ENCODE measurements at regions not wholly inside any gene's neighbourhood (a gene's known extent, or its start where the extent isn't known, plus 50 kb on each side); places are given as distances from the start of the nearest gene placed in this dataset.
"Not testable (repeated sequence)": the region's sequence is repeated elsewhere in the genome, so short reads cannot be mapped to it uniquely, and the experiment has no call there.

DNA sequence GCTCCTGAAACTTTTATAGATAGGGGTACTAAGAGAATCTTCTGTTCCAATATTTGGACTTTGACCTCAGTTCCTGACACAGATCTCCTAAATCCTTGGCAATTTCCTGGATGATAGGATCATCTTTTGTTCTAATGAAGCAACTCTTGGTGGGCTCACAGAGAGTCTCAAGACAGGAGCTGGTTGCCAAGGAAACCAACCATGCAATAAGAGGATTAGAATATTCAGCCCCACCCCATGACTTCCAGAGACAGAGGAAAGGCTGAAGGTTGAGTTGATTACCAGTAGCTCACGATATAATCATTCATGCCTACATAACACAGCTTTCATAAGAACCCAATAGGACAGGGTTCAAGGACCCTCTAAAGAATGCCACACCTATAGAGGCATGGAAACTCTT, 2050.2 kb upstream of the CDH6 start:
- WGBS, 2 donors: 53 to 73% methylated on average over 1 of the region's 1 CpG
- H3K36me3 ChIP-seq (replicated peaks in 1 of 2; ENCODE audit: insufficient read depth in 1 of 2, low read depth in 2 of 2): no peaks in the 10 kb centered on the region
- intact Hi-C loops (cut with DNase I): no loop called here
- no peaks in the 10 kb centered on the region for H3K9me3 ChIP-seq
- H3K27me3 ChIP-seq: no peaks in the 10 kb centered on the region
- H3K4me1 ChIP-seq: no peaks in the 10 kb centered on the region
- H3K27ac ChIP-seq: no peak overlapping the region
- H3K4me3 ChIP-seq: no peak overlapping the region
- TF ChIP-seq, protein P1, sequence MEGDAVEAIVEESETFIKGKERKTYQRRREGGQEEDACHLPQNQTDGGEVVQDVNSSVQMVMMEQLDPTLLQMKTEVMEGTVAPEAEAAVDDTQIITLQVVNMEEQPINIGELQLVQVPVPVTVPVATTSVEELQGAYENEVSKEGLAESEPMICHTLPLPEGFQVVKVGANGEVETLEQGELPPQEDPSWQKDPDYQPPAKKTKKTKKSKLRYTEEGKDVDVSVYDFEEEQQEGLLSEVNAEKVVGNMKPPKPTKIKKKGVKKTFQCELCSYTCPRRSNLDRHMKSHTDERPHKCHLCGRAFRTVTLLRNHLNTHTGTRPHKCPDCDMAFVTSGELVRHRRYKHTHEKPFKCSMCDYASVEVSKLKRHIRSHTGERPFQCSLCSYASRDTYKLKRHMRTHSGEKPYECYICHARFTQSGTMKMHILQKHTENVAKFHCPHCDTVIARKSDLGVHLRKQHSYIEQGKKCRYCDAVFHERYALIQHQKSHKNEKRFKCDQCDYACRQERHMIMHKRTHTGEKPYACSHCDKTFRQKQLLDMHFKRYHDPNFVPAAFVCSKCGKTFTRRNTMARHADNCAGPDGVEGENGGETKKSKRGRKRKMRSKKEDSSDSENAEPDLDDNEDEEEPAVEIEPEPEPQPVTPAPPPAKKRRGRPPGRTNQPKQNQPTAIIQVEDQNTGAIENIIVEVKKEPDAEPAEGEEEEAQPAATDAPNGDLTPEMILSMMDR (IDR thresholded peaks at IDR 0.05): no peak
- no peak for TF ChIP-seq POLR2A (IDR thresholded peaks at IDR 0.05)
- ATAC-seq (no peak), DNase-seq (no peak)

DNA sequence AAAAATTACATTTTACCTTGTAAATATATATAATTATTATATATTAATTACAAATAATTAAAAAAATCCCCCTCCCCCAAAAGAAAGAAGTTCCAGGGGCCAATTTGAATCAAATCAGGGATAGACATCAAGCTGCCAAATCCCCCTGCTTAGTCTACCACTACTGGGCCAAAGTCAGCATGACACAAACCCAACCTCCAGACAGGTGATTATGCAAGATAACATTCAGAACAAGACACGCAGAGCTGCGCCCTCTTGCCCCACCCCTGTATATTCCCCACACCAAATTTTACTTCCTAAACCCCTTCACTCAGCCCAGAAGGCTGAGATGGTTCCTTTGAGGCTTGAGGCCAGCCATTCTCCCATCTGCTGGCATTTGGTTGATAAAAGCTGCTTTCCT, 2059.1 kb upstream of the CDH6 start:
- ATAC-seq (no peak), DNase-seq (no peak)
- Histone ChIP-seq H3K9me3 (no peaks in the 10 kb centered on the region), H3K27me3 (no peaks in the 10 kb centered on the region), H3K27ac (no peak overlapping the region), H3K4me1 (no peaks in the 10 kb centered on the region), H3K4me3 (no peak overlapping the region), H3K36me3 (replicated peaks in 1 of 2; ENCODE audit: insufficient read depth in 1 of 2, low read depth in 2 of 2) (no peaks in the 10 kb centered on the region)
- intact Hi-C loops (cut with DNase I): no loop called here
- no peak for TF ChIP-seq POLR2A (IDR thresholded peaks at IDR 0.05)
- TF ChIP-seq, protein P1 (IDR thresholded peaks at IDR 0.05): no peak
- 35 to 48% methylated on average over 2 of the region's 2 CpGs for WGBS, 2 donors

DNA sequence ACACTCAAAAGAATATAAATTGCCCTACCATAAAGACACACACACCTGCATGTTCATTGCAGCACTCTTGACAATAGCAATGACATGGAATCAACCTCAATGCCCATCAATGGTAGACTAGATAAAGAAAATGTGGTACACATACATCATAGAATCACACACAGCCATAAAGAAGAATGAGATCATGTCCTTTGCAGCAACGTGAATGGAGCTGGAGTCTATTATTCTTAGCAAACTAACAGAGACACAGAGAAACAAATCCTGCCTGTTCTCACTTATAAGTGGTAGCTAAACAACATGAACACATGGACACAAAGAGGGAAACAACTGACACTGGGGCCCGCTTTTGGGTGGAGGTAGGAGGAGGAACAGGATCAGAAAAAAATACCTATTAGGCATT, 2062.2 kb upstream of the CDH6 start:
- H3K27ac ChIP-seq: no peak overlapping the region
- WGBS, 2 donors: 25 to 40% methylated on average over 2 of the region's 2 CpGs
- DNase-seq: no peak
- no peaks in the 10 kb centered on the region for H3K9me3 ChIP-seq
- TF ChIP-seq, protein P1 (IDR thresholded peaks at IDR 0.05): no peak
- TF ChIP-seq POLR2A (IDR thresholded peaks at IDR 0.05): no peak
- no peaks in the 10 kb centered on the region for H3K4me1 ChIP-seq
- H3K36me3 ChIP-seq (replicated peaks in 1 of 2; ENCODE audit: insufficient read depth in 1 of 2, low read depth in 2 of 2): no peaks in the 10 kb centered on the region
- no peaks in the 10 kb centered on the region for H3K27me3 ChIP-seq
- H3K4me3 ChIP-seq: no peak overlapping the region
- ATAC-seq: no peak
- intact Hi-C loops (cut with DNase I): no loop called here

DNA sequence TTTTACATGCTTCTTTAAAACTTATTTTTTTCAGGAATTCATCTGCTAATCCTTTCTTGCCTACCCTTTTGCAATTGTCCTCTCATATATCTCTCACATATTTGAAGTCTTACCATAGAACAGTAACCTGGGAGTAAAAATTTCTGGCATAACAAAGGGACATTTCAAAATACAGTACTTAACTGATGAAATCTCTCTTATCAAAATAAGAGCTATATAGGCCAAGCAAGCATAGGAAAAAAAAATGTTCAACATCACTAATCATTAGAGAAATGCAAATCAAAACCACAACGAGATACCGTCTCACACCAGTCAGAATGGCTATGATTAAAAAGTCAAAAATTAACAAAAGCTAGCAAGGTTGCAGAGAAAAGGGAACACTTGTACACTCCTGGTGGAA, 2062.7 kb upstream of the CDH6 start:
- no peaks in the 10 kb centered on the region for H3K36me3 ChIP-seq (replicated peaks in 1 of 2; ENCODE audit: insufficient read depth in 1 of 2, low read depth in 2 of 2)
- WGBS, 2 donors: 9 to 14% methylated on average over 2 of the region's 2 CpGs
- DNase-seq (no peak), ATAC-seq (no peak)
- intact Hi-C loops (cut with DNase I): no loop called here
- no peak overlapping the region for H3K27ac ChIP-seq
- no peaks in the 10 kb centered on the region for H3K9me3 ChIP-seq
- no peak for TF ChIP-seq POLR2A (IDR thresholded peaks at IDR 0.05)
- TF ChIP-seq, protein P1 (IDR thresholded peaks at IDR 0.05): no peak
- no peak overlapping the region for H3K4me3 ChIP-seq
- H3K27me3 ChIP-seq: no peaks in the 10 kb centered on the region
- no peaks in the 10 kb centered on the region for H3K4me1 ChIP-seq

DNA sequence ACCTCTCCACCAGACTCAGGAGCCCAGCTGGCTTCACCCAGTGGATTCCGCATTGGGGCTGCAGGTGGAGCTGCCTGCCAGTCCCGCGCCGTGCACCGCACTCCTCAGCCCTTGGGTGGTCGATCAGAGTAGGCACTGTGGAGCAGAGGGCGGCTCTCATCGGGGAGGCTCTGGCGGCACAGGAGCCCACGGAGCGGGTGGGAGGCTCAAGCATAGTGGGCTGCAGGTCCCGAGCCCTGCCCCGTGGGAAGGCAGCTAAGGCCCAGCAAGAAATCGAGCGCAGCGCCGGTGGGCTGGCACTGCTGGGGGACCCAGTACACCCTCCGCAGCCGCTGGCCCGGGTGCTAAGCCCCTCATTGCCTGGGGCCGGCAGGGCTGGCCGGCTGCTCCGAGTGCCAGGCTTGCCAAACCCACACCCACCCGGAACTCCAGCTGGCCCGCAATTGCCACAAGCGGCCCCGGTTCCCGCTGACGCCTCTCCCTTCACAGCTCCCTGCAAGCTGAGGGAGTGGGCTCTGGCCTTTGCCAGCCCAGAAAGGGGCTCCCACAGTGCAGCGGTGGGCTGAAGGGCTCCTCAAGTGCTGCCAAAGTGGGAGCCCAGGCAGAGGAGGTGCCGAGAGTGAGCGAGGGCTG, 2065.8 kb upstream of the CDH6 start:
- DNase-seq; H3K36me3 ChIP-seq (replicated peaks in 1 of 2; ENCODE audit: insufficient read depth in 1 of 2, low read depth in 2 of 2); H3K27ac ChIP-seq; ATAC-seq; H3K4me3 ChIP-seq; intact Hi-C loops (cut with DNase I); H3K4me1 ChIP-seq; H3K27me3 ChIP-seq; H3K9me3 ChIP-seq: not testable (repeated sequence)
- WGBS, 2 donors: 87% methylated on average over 9 to 27 of the region's 32 CpGs

DNA sequence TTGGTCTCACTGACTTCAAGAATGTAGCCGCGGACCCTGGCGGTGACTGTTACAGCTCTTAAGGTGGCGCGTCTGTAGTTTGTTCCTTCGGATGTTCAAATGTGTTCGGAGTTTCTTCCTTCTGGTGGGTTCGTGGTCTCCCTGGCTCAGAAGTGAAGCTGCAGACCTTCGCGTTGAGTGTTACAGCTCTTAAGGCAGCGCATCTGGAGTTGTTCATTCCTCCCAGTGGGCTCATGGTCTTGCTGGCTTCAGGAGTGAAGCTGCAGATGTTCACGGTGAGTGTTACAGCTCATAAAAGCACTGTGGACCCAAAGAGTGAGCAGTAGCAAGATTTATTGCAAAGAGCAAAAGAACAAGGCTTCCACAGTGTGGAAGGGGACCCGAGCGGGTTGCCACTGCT, 2067.0 kb upstream of the CDH6 start:
- H3K9me3 ChIP-seq; ATAC-seq; DNase-seq; H3K4me3 ChIP-seq; H3K27ac ChIP-seq; H3K36me3 ChIP-seq (replicated peaks in 1 of 2; ENCODE audit: insufficient read depth in 1 of 2, low read depth in 2 of 2); H3K4me1 ChIP-seq; H3K27me3 ChIP-seq; intact Hi-C loops (cut with DNase I): not testable (repeated sequence)
- 83 to 86% methylated on average over 14 of the region's 14 CpGs for WGBS, 2 donors

Data from body of pancreas (tissue), 4 donors.